Suprapubic skin (tissue), 3 donors: ENCODE measurements at regions not wholly inside any gene's neighbourhood (a gene's known extent, or its start where the extent isn't known, plus 50 kb on each side); places are given as distances from the start of the nearest gene placed in this dataset.

Experiments
- CTCF ChIP-seq, 2 donors: fragments of 200-600 bp in 1 of 2; fragments of 450-650 bp in 1 of 2; sonication (generic) in 1 of 2; IDR thresholded peaks; one replicate each; pipeline ENCODE4 v1.5.1; 2016 to 2019; ENCODE audit warnings: antibody characterized with exemption in 2 of 2, mild to moderate bottlenecking in 1 of 2, moderate library complexity in 1 of 2
- POLR2A ChIP-seq, 2 donors: fragments of 450-650 bp; IDR thresholded peaks; one replicate each; pipeline ENCODE4 v1.6.1; 2017; ENCODE audit warnings: antibody characterized with exemption in 2 of 2, mild to moderate bottlenecking in 2 of 2, moderate library complexity in 2 of 2

GRCh38 chr5:102681403-102681983, 73.6 kb upstream of the PAM start:
- TF ChIP-seq CTCF (IDR thresholded peaks at IDR 0.05), result peak in 1 of 2 donors; percentile 42
- no peak for TF ChIP-seq POLR2A (IDR thresholded peaks at IDR 0.05)
